ENCODE measurements at regions not wholly inside any gene's neighbourhood (a gene's known extent, or its start where the extent isn't known, plus 50 kb on each side); places are given as distances from the start of the nearest gene placed in this dataset.

DNA sequence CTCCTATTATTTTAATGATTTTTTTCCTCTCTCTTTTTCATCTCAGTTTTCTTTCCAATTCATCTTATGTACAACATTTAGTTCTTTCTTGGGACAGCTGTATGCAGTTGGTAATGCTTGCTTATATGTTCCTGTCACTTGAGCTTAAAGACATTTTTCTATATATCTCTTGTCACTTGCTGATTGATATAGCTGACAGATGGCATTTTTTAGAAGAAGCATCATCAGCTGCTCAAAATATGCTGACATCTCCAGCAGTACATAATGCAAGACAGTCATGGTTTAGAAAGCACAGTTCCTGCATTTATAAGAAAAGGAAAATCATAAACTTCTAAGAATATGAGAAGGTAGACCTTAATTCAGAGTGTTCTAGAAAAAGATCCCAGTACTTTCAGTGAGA is 56.5 kb downstream of the DCAF8L1 start:
- DNase-seq (ENCODE audit: low read depth), result no peak

DNA sequence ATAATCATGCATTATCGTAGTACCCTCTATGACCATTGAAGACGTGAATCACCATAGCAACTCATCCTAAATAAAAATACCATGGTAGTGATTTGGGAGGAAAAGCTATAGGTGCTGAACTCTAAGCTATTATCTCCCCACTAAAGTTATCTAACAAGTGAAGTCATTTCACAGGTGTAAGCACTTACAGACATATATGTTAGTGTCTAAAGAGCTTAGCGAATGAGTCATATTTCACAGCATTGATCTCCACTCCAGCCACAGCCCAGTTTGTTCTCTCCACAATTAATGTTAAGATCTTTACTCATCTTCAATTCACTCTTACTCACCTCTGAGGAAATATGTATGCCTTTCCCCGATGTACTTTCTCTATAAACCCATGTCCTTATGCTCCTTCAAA is 57.0 kb downstream of the DCAF8L1 start:
- no peak for DNase-seq (ENCODE audit: low read depth)

DNA sequence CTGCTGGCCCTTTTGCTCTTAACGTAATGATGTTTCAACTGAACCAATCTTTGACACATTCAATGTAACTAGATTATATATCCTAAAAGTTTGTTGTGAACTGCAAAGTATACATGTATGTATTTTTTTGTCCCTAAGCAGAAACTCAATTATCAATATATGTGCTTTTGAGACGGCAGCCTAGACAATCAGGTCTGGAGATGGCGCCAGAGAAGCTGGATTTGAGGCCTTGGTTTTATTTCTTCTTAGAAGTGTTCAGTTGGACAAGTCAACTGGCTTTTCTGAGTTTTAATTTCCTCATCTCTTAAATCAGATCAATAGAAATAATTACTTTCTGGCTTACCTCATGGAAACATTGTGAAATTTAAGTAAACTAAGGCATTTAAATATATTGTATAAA is 62.5 kb downstream of the DCAF8L1 start:
- no peak for DNase-seq (ENCODE audit: low read depth)

DNA sequence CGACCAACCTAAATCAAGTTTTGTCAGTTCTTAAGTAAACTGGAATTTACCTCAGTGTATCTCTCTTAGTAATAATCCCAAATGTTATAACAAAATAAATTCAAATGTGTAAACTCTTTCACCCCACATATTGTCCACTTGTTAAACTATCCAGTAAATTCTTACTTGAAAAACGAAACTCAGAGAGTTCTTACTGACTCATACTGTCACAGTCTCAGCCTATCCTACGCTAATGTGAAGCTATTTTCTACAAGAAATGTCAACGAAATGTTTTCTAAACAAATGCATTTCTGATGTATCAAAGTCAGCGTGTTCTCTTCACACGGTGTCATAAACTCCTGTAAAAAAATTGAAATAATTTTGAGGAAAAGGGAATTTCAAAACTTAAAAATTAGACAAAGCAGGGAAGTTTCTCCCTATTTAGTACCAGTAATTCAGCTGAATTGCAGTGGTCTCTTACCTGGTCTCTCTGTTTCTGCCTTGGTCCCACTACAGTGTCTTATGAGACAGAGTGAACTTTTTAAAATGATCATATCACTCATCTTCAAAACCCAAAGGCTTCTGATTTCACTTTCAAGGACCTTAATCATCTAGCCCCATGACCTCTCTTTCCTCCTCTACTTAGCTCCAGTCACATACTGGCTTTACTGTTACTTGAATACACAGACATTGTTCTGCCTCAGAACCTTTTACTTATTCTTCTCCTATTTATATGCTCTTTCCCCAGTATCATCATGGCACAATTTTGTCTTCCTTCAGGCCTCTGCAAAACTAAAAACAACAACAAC is 63.3 kb downstream of the DCAF8L1 start:
- no peak for DNase-seq (ENCODE audit: low read depth)

DNA sequence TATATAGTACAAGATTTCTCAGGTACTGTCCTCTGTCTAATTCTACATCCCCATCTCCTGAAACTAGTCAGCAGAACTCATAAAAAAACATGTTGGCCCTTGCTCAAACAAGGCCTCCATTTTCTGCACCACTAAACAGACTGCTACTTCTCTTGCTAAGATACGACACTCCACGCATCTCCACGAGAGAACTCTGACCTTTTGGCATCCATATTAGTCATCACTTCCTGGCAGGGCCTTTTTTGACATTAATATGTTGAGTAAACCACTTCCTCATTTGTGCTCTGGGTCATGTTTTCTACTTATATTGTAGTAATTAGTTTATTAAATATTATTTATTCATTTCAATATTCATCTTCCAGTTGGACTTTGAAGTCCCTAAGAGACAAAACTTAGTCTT is 65.6 kb downstream of the DCAF8L1 start:
- DNase-seq (ENCODE audit: low read depth), result no peak

DNA sequence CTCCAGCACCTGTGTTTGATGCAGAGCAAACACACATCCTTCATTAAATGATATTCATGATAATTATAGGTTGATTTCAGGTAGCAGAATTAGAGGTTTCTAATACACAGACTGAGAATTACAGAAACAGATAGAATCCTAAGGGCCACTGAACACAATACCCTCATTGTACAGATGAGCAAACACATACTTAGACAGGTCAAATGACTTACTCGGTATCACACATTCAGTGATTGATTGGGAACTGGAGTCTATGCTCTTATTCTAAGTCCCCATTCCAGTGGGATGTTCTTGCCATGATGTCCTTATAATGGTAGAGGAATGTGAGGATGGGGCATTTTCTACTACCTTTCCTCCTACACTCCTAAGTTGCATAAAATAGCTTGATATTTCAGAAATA is 70.8 kb downstream of the DCAF8L1 start:
- no peak for DNase-seq (ENCODE audit: low read depth)

DNA sequence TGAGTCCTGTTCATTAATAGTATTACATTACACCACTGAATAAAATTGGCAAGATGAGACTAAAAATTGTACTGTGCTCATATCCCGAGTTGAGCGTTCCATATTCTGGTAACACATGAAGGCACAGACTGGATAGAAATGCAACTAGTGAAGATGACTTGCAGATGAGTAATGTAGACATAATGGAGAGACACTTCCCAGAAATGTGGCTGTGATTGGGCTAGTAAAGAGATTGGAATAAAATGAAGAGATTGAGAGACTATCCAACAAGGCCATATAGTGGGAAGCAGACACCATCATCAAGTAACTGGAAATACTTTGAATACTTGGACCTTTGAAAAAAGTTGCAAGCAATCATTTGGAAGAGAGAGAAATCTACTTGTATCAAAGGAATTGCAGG is 77.3 kb downstream of the DCAF8L1 start:
- no peak for DNase-seq (ENCODE audit: low read depth)

DNA sequence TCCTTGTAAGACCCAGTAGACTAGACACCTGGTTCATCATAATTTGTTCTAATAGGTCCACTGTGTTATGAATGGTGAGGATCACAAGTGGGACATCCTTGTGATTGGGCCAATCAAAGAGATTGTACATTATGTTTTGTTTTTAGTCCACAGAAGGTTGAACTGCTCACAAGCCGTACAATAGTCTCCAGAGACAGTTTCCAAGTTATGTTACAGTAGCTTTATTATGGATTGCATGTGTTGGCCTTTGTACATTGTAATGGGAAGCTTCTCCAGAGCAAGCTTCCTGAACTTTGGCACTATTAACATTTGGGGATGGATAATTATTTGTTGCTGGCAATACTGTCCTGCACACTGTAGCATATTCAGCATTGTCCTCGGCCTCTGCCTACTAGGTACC is 86.1 kb downstream of the MAGEB10 start:
- no peak for DNase-seq (ENCODE audit: low read depth)

DNA sequence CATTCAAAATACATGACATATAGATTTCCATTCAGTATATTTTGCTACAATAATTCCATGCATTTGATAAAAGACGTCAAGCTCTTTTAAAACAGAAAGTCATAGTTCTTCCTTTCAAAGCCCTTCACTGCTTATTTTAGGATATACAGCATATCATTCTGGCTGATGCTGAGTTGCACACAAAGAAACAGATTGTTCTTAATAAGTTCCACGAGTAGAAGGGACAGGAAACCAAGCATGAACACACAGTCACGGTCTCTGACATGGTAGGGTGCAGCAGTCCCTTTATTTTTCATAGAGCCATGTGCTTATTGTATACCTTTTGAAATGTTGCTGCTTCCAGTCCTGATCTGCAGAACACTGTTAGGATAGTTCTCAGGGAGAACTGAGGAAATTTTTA is 85.4 kb downstream of the MAGEB10 start:
- DNase-seq (ENCODE audit: low read depth), result no peak

DNA sequence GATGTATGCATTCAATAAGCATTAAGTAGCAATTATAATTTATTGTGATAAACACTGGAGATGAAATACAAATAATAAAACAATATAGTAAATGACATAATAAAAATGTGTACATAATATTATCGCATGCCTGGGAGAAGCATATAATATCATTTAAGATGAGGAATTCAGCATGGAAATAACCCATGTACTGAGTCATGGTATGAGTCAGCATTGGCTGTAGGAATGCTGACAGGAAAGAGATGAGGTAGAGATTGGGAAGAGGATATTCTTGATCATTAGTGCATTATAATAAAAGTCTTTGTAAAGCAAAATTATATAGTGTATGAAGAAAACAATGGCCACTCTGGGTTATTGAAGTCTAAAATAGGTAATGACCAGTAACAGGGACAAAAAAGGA is 82.8 kb downstream of the MAGEB10 start:
- DNase-seq (ENCODE audit: low read depth), result peak; percentile 21

DNA sequence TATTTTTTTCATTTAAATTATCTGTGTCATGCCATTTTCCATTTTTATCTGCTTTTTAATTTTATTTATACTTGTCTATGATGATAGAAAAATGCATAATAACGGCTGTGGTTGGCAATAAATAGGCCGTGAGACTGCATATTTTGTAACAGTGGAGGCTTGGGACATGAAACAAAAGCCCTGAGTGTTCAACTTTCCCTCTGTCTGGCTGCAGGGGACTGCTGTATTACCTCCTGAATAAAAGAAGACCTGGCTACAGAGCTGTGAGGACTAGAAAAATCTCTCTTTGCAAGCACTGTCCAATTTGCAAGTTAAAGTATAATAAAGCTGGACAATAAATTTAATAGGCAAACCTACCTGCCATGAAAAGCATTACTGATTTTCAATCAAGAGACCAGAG is 82.1 kb downstream of the MAGEB10 start:
- DNase-seq (ENCODE audit: low read depth), result no peak

DNA sequence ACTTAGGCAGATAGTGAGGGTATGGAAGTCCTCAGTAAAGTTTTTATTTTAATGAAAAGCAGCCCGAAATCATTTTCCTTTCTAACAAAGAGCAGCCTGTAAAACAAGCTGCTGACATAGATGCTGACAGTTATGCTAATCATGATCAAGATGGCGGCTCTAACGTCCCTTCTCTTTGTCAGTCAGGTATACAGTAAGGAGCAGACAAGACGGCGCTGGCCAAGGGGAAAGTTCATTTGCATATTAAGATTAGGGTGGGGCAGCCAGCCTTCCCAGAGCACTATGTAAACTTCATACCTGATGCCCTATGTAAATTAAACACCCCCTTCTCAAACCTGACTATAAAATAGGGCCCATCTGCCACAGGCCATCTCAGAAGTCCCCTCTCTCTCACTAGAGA is 76.9 kb downstream of the MAGEB10 start:
- DNase-seq (ENCODE audit: low read depth), result no peak

DNA sequence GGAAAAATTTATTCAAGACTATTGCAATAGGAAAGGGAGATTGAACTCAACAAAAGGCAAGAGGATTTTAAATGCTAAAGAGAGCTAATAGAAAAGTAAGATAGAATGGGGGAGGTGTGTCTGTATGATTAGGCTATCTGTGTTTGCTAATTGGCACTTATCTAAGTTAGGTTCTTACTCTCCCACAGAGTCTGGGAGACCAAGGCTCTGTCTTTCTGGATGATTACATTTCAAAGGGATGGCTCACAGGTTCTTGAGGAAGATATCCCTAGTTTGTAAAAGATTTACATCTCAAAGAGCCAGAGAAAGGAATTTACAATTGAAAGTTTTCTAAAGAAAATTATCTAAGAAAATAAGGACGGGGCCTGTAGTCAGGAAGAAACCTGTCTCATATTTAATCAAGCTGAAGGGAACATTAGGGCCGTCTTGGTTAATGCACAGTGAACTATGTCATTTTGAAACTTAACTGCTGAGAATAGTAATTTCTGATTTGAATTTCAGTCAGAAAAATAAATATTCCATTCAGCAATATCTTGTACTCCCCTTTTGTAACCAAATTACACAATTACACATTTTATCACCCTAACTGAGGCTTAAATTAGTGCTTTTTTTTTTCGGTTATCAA is 75.8 kb downstream of the MAGEB10 start:
- no peak for DNase-seq (ENCODE audit: low read depth)

DNA sequence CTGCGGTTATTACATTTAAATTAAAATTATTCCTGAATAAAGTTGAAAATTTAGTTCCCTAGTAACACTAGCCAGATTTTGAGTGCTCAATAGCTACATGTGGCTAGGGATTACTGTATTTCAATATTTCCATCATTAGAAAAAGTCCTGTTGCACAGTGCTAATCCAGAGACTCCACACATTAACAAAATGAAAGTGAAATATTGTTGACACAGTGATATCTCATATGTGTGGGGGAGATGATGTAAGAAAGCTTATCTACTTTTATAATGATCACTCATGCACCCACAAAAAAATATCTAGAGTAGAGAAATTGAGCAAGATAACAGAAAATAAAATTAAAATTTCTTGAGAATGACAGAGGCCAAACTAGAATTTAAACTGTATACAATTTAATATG is 74.9 kb downstream of the MAGEB10 start:
- DNase-seq (ENCODE audit: low read depth), result no peak

DNA sequence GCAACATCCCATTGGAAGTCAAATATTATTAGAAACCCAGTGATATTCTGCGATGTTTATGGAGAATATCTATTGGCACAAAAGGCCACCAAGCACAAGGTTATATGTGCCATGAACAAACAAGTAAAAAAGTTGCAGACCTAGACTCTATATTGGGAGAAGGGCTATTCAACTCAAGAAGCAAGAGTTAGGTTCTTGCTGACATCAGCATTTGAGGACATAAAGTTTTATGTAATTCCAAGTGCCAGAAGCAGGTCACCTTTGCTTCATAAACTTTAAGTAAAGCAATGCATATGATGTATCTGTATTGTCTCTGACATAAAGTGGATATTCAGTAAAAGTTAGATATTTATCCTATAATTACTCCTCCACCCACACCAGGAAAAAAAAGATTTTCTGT is 71.1 kb downstream of the MAGEB10 start:
- DNase-seq (ENCODE audit: low read depth), result no peak
